ENCODE measurements at regions not wholly inside any gene's neighbourhood (a gene's known extent, or its start where the extent isn't known, plus 50 kb on each side); places are given as distances from the start of the nearest gene placed in this dataset.

- H3K4me1 Mint-ChIP-seq, result no peaks in the 10 kb centered on the region
- H3K9me3 Mint-ChIP-seq, result no peaks in the 10 kb centered on the region
- no peaks in the 10 kb centered on the region for H3K36me3 Mint-ChIP-seq
- no peak overlapping the region for H3K27ac Mint-ChIP-seq
- DNase-seq, result no peak
- H3K4me3 Mint-ChIP-seq, result no peak overlapping the region
- H3K27me3 Mint-ChIP-seq, result peaks cover 20% of the 10 kb centered on the region
Observed at GRCh38 chr14:51400139-51400538, 160.1 kb downstream of the TMX1 start.

DNA sequence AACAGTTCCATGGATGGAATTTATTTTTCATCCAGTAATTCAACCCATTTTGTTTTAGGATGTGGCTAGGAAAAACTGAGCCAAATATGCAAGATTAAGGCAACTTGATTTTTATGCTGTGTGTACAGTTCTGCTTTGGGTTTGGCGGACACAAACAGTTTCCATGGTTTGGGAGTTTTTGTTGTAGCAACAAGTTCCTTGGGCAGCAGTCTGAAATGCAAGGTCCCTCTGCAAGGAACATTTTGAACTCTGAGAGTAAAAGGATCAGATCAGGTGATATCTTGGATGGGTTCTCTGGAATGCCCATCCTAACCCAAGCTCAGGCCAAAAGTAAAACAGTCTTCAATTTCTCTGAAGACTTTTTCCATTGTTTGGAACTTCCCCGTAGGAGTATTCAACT, 161.2 kb downstream of the TMX1 start:
- Mint-ChIP-seq H3K27me3 (peaks cover 20% of the 10 kb centered on the region), H3K4me1 (no peaks in the 10 kb centered on the region), H3K4me3 (no peak overlapping the region), H3K9me3 (peaks cover 1% of the 10 kb centered on the region), H3K36me3 (no peaks in the 10 kb centered on the region), H3K27ac (no peak overlapping the region)
- no peak for DNase-seq

DNA sequence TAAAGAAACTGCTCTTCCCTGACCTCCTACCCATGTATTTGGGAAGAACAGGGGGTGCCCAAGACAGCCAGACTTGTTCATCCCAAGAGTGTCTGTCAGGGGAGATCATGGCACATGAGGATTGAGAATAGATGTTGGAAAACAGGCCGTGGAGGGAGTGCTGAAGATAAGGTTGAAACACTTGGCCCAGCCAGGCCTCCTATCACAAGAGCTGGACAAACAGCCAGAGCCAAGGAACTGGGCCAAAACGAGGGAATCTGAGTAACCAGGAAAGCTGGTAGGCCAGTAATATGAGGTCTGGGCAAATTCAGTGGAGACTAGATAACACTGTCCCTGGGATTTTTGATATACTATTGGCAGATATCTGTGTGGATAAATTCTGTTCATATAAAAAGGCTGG, 161.7 kb downstream of the TMX1 start:
- no peak overlapping the region for H3K27ac Mint-ChIP-seq
- H3K36me3 Mint-ChIP-seq, result no peaks in the 10 kb centered on the region
- no peaks in the 10 kb centered on the region for H3K4me1 Mint-ChIP-seq
- no peak overlapping the region for H3K4me3 Mint-ChIP-seq
- peaks cover 1% of the 10 kb centered on the region for H3K9me3 Mint-ChIP-seq
- peaks cover 20% of the 10 kb centered on the region for H3K27me3 Mint-ChIP-seq
- DNase-seq, result no peak

DNA sequence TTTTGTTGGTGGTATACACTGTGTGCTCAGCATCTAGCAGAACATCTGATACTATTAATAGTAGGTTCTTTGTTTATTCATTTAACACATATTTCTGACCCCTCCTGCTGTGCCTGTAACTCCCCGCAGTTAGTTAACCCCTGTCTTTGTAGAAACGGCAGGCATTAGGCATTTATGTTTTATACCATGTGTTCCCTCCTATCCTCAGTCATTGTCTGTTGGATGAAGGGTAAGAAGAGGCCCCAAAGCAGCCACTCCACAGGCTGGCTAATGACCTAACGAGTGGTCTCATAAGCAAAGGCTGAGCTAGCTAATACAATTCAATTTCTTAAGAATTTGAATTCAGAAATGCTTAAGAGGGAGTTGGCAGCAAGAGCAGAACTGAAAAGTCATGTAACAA, 170.8 kb downstream of the TMX1 start:
- Mint-ChIP-seq H3K4me1 (no peaks in the 10 kb centered on the region), H3K27ac (no peak overlapping the region), H3K9me3 (peaks cover 14% of the 10 kb centered on the region), H3K4me3 (no peak overlapping the region), H3K36me3 (peaks cover 2% of the 10 kb centered on the region), H3K27me3 (peaks cover 24% of the 10 kb centered on the region)
- DNase-seq, result no peak

DNA sequence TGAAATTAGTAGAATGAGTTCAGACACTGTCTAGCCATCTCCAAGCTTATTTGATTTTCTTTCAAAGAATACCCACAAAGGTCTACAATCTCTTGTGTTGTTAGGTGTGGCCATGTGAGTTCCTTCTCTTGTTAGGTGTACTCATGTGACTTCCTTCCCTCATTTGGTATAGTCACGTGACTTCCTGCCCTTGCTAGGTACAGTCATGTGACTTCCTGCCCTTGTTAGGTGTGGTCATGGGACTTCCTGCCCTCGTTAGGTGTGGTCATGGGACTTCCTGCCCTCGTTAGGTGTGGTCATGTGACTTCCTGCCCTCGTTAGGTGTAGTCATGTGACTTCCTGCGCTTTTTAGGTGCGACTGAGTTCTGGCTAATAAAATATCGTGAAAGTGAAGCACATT, 179.6 kb downstream of the TMX1 start:
- peaks cover 43% of the 10 kb centered on the region for H3K9me3 Mint-ChIP-seq
- H3K27ac Mint-ChIP-seq, result peak overlapping the region; percentile 77
- peaks cover 18% of the 10 kb centered on the region for H3K36me3 Mint-ChIP-seq
- peak overlapping the region; percentile 15 for H3K4me3 Mint-ChIP-seq
- DNase-seq, result peak; percentile 25
- H3K27me3 Mint-ChIP-seq, result peaks cover 20% of the 10 kb centered on the region
- peaks cover 11% of the 10 kb centered on the region for H3K4me1 Mint-ChIP-seq

GRCh38 chr14:51422704-51423103, 182.7 kb downstream of the TMX1 start:
- H3K4me1 Mint-ChIP-seq, result peaks cover 11% of the 10 kb centered on the region
- DNase-seq, result no peak
- no peak overlapping the region for H3K4me3 Mint-ChIP-seq
- peaks cover 25% of the 10 kb centered on the region for H3K9me3 Mint-ChIP-seq
- H3K27ac Mint-ChIP-seq, result no peak overlapping the region
- no peaks in the 10 kb centered on the region for H3K27me3 Mint-ChIP-seq
- peaks cover 13% of the 10 kb centered on the region for H3K36me3 Mint-ChIP-seq

- Mint-ChIP-seq H3K27me3 (peaks cover 12% of the 10 kb centered on the region), H3K27ac (no peak overlapping the region), H3K4me3 (no peak overlapping the region)
Observed at GRCh38 chr14:51424041-51424440, 184.0 kb downstream of the TMX1 start.

DNA sequence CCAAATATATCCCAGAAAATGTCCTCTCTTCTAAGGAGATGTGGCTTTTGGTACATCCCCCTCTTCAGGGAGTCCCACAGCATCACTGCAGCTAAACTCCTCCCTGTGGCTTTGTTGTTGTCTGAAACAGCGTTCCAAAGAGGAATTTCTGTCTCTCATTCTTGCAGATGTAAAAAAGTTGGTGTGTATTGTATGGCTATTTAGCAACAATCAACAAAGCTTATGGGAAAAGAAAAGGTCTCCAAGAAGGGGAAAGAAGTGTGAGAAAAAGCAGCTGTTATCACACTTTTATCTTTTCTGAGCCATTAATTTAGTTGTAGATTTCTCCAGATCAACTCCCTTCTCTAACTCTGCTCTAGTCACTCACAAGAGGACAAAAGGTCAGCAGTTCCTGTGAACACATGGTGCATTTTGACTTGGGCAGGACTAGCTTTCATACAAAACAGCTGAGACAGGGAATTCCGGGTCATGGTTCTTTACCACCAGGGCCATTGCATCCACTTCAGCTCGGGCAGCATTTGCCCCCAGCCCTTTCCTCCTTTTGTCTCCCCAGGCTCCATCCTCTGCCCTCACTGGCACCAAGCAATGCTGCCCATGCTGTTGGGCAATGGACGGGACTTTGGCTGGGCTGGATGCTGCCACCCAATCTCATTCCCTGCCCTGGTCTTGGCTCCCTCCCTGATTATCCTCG, 184.7 kb downstream of the TMX1 start:
- Mint-ChIP-seq H3K9me3 (peaks cover 14% of the 10 kb centered on the region), H3K27me3 (peaks cover 15% of the 10 kb centered on the region), H3K27ac (no peak overlapping the region), H3K4me3 (no peak overlapping the region), H3K4me1 (peaks cover 7% of the 10 kb centered on the region), H3K36me3 (peaks cover 9% of the 10 kb centered on the region)
- DNase-seq, result no peak

More at GRCh38 chr14:51424041-51424440, 184.0 kb downstream of the TMX1 start:
- Mint-ChIP-seq H3K4me1 (peaks cover 11% of the 10 kb centered on the region), H3K9me3 (peaks cover 20% of the 10 kb centered on the region), H3K36me3 (peaks cover 13% of the 10 kb centered on the region)
- no peak for DNase-seq

DNA sequence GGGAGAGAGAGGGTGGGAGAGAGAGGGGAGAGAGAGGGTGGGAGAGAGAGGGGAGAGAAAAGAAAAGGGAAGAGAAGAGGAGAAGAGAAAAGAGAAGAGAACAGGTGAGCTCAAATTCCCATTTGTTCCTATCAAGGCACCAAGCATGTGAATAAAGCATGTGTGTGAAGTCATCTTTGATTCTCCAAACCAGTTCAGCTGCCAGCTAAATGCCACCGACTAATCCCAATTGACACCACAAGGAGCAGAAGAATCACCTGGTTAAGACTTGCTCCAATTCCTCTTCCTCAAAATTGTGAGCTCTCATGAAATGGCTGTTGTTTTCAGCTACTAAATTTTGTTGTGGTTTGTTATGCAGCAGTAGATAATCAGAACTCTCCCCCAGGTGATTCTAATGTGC, 188.9 kb downstream of the TMX1 start:
- no peak for DNase-seq
- no peaks in the 10 kb centered on the region for H3K9me3 Mint-ChIP-seq
- no peak overlapping the region for H3K27ac Mint-ChIP-seq
- H3K27me3 Mint-ChIP-seq, result peaks cover 39% of the 10 kb centered on the region
- H3K36me3 Mint-ChIP-seq, result no peaks in the 10 kb centered on the region
- no peaks in the 10 kb centered on the region for H3K4me1 Mint-ChIP-seq
- no peak overlapping the region for H3K4me3 Mint-ChIP-seq

GRCh38 chr14:51430079-51430478, 190.0 kb downstream of the TMX1 start:
- Mint-ChIP-seq H3K4me3 (no peak overlapping the region), H3K36me3 (no peaks in the 10 kb centered on the region), H3K27ac (no peak overlapping the region), H3K4me1 (no peaks in the 10 kb centered on the region), H3K9me3 (no peaks in the 10 kb centered on the region), H3K27me3 (peaks cover 39% of the 10 kb centered on the region)
- no peak for DNase-seq

DNA sequence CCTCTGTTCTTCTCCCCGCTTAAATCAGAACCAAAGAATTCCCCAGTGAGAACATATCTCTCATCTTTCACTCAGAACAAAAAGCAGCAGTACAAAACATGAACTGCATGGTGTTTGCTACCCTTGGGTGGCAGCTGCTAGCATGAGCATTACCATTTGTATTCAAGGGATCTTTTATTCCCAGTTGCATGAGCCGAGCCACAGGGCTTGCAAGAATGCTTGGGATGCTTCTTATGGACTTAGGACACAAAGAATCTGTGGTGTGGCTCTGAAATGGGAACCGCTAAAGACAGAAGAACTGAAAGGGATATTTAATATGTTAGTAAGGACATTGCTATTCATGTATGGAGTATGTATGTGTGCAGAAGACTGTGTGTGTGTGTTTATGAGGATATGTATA, 190.6 kb downstream of the TMX1 start:
- no peaks in the 10 kb centered on the region for H3K9me3 Mint-ChIP-seq
- no peak for DNase-seq
- no peaks in the 10 kb centered on the region for H3K4me1 Mint-ChIP-seq
- no peaks in the 10 kb centered on the region for H3K36me3 Mint-ChIP-seq
- H3K27ac Mint-ChIP-seq, result no peak overlapping the region
- peaks cover 39% of the 10 kb centered on the region for H3K27me3 Mint-ChIP-seq
- H3K4me3 Mint-ChIP-seq, result no peak overlapping the region

DNA sequence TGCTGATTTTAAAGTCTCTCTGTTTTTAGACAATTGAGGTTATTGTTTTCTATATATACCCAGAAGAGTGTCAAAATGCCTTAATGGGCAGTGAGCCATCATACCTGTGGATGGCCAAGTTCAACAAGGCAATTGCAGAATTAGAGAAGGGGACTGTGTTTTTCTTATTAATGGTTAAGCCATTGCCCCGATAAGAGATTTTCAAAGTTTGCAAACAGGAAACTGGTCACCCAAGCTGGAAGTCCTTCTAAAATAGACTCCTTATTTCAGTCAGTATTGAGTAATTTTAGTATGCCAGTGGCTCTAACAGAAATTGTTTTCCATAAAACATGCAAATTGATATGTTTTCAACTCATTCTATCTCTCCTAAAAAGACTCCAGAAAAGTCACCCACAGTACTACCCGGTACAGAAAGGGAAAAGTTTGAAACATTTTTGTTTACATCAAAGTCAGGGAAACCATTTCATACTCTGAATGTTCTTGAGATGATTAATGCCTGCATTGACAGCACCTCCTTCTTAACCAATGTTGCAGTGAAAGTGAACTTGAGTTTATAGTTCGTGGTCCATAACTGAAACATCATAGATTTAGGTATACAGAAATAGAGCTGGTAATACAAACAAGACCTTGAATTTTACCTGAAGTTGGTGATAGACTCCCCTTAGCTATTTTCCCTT, 191.1 kb downstream of the TMX1 start:
- no peak for DNase-seq
- Mint-ChIP-seq H3K4me3 (no peak overlapping the region), H3K27ac (no peak overlapping the region), H3K27me3 (peaks cover 39% of the 10 kb centered on the region), H3K4me1 (no peaks in the 10 kb centered on the region), H3K36me3 (no peaks in the 10 kb centered on the region), H3K9me3 (no peaks in the 10 kb centered on the region)

DNA sequence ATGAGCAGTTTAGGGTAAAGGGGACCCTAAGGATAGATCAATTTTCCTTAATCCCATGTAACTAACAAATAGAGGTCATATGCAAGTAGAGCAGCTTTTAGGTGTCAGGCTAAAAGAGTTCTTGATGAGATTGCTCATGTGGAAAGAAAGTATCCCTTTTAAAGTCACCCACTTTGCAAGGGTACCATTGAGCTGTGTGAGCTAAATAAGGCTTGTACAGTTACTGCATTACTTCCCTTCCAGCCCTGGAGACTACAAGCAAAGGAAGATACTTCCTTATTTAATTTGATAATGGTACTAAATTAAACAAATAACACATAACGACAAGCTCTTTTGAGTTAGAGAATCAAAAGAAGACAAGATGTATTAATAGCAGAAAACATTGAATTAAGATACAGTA, 191.7 kb downstream of the TMX1 start:
- Mint-ChIP-seq H3K36me3 (no peaks in the 10 kb centered on the region), H3K27ac (no peak overlapping the region), H3K9me3 (no peaks in the 10 kb centered on the region), H3K27me3 (peaks cover 39% of the 10 kb centered on the region), H3K4me1 (no peaks in the 10 kb centered on the region), H3K4me3 (no peak overlapping the region)
- no peak for DNase-seq

DNA sequence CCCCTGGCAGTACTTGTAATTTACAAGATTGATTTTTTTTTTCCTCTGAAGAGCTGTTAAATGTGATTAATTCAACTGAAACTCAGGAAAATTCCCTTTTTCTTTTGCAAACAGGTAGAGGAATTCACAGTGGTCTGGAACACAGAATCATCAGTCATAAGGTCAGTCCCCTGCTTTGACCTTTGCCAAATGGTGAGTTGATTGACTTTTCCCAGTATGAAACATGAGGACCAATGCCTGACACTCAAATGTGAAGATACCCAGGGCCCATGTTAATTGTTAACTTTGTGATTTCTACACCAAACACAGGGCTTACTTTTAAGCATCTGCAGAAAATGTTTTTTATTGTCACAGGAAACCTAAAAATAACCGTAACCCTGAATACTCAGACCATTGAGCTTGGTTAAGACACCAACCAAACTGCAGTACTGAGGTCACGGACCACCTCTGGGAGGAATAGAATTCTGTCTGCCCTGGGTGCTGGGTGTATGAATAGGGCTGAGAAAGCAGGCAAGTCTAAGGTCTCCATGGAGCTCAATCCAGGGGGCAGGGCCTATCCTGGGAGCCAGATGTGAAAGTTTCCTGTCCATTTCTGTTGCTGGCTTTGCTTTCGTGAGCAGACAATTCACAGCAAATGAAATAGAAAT, 192.4 kb downstream of the TMX1 start:
- no peak overlapping the region for H3K27ac Mint-ChIP-seq
- no peaks in the 10 kb centered on the region for H3K36me3 Mint-ChIP-seq
- no peak overlapping the region for H3K4me3 Mint-ChIP-seq
- H3K4me1 Mint-ChIP-seq, result no peaks in the 10 kb centered on the region
- DNase-seq, result no peak
- H3K27me3 Mint-ChIP-seq, result peaks cover 40% of the 10 kb centered on the region
- no peaks in the 10 kb centered on the region for H3K9me3 Mint-ChIP-seq

DNA sequence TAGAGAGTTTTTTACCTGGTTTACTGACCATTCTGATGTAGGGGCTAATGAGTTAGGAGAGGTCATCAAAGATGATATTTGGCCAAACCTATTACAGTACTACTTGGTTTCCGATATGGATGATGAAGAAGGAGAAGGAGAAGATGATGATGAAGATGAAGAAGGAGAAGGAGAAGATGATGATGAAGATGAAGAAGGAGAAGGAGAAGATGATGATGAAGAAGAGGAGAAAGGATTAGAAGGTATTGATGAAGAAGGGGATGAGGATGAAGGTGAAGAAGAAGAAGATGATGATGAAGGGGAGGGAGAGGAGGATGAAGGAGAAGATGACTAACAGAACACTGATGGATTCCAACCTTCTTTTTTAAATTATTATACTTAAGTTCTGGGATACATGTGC, 196.6 kb downstream of the TMX1 start:
- Mint-ChIP-seq H3K4me1 (no peaks in the 10 kb centered on the region), H3K27ac (no peak overlapping the region), H3K27me3 (peaks cover 28% of the 10 kb centered on the region), H3K4me3 (no peak overlapping the region), H3K9me3 (no peaks in the 10 kb centered on the region), H3K36me3 (no peaks in the 10 kb centered on the region)
- no peak for DNase-seq

- Mint-ChIP-seq H3K9me3 (no peaks in the 10 kb centered on the region), H3K27ac (no peak overlapping the region), H3K4me1 (no peaks in the 10 kb centered on the region), H3K36me3 (no peaks in the 10 kb centered on the region), H3K27me3 (peaks cover 22% of the 10 kb centered on the region), H3K4me3 (no peak overlapping the region)
- no peak for DNase-seq
Observed at GRCh38 chr14:51439896-51440295, 199.8 kb downstream of the TMX1 start.
